ENCODE measurements at regions not wholly inside any gene's neighbourhood (a gene's known extent, or its start where the extent isn't known, plus 50 kb on each side); places are given as distances from the start of the nearest gene placed in this dataset.

DNA sequence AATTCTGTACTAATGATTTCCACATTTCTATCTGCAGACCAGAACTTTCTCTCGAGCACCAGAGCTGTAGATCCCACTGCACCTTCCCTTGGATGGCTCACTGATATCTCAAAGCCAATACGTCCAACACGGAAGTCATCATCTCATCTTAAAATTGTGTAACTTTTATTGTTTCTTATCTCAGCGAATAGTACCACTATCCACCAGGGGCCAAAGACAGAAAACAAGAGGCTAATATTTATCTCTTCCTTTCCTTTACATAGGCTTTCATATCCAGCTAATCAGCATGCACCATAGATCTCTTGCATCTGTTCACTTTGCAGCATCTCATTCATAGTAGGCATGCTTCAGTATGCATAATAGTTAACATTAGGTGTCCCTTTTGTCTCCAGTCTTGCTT lies 303.6 kb downstream of the PTPRC start:
- Histone ChIP-seq H3K9me3 (ENCODE audit: low read length) (no peaks in the 10 kb centered on the region), H3K9ac (ENCODE audit: insufficient read depth, low read depth, low read length) (no peak overlapping the region), H3K27ac (ENCODE audit: extremely low read length, insufficient read depth, low read length) (no peak overlapping the region), H3K27me3 (ENCODE audit: control insufficient read depth in 1 of 2, insufficient read depth in 2 of 2, low read length in 2 of 2) (no peaks in the 10 kb centered on the region), H3K4me3 (replicated peaks in 1 of 3; ENCODE audit: insufficient read depth in 1 of 3, low read depth in 2 of 3, low read length in 3 of 3) (no peak overlapping the region), H2AFZ (ENCODE audit: low read length) (no peak overlapping the region), H3K36me3 (replicated peaks in 1 of 2; ENCODE audit: control insufficient read depth in 1 of 2, insufficient read depth in 2 of 2, low read length in 2 of 2) (no peaks in the 10 kb centered on the region), H3K4me1 (ENCODE audit: insufficient read depth, low read length) (no peaks in the 10 kb centered on the region), H3K79me2 (ENCODE audit: insufficient read depth, low read length) (no peaks in the 10 kb centered on the region), H3K4me2 (ENCODE audit: low read depth, low read length) (no peak overlapping the region), H4K20me1 (ENCODE audit: insufficient read depth, low read length) (no peaks in the 10 kb centered on the region)
- intact Hi-C loops (cut with micrococcal nuclease; ENCODE audit: unreplicated experiment) (no loop called here), in situ Hi-C loops (cut with HindIII; ENCODE audit: extremely low pct_ligation_motif_present, low pct_unique_long_range_greater_than_20kb) (no loop called here)
- no peak for TF ChIP-seq MNT (IDR thresholded peaks at IDR 0.05)
- ATAC-seq (no peak), DNase-seq (ENCODE audit: low spot score) (no peak), FAIRE-seq (no peak)
- ChIA-PET CTCF (ENCODE audit: low intra/inter-chr PET ratio, low total read pairs) (no interaction called here), POLR2A (no interaction called here)
- no TSS peak for BruUV-seq (replicated peaks)
- 24% methylated on average over 4 of the region's 4 CpGs for WGBS (ENCODE audit: low lambda C conversion rate)

DNA sequence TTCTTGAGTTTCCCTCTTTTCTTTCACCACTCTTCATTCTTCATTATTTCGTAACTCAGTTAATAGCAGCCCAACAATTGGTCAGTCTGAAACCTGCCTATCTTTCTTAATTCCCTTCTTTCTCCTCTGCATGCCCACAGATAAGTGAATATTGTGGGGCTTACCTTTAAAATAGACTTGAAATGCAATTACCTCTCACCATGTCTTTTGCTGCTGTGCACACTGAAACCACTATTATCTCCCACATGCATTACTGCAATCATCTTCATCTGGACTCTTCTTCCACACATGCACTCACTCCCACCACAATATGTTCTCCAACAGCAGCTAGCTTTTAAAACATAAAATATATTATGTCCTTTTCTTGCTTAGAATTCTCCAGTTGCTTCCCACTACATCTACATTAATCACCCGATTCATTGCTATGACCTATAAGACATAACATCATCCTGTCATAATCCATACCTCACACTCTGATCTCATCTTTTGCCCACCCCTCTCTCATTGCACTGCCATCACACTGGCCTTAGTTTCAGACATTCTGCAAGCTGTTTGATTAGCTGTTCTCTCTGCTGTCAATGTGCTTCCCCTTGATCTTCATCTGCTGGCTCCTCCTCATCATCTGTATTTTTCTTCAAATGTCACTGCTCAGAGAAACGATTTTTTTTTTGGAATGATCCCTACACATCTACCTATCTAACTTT lies 304.8 kb downstream of the PTPRC start:
- H3K9ac ChIP-seq (ENCODE audit: insufficient read depth, low read depth, low read length): no peak overlapping the region
- H2AFZ ChIP-seq (ENCODE audit: low read length): no peak overlapping the region
- no peak overlapping the region for H3K4me2 ChIP-seq (ENCODE audit: low read depth, low read length)
- intact Hi-C loops (cut with micrococcal nuclease; ENCODE audit: unreplicated experiment): no loop called here
- in situ Hi-C loops (cut with HindIII; ENCODE audit: extremely low pct_ligation_motif_present, low pct_unique_long_range_greater_than_20kb): no loop called here
- H3K4me1 ChIP-seq (ENCODE audit: insufficient read depth, low read length): no peaks in the 10 kb centered on the region
- H3K36me3 ChIP-seq (replicated peaks in 1 of 2; ENCODE audit: control insufficient read depth in 1 of 2, insufficient read depth in 2 of 2, low read length in 2 of 2): no peaks in the 10 kb centered on the region
- ChIA-PET POLR2A (no interaction called here), CTCF (ENCODE audit: low intra/inter-chr PET ratio, low total read pairs) (no interaction called here)
- no peaks in the 10 kb centered on the region for H3K27me3 ChIP-seq (ENCODE audit: control insufficient read depth in 1 of 2, insufficient read depth in 2 of 2, low read length in 2 of 2)
- H4K20me1 ChIP-seq (ENCODE audit: insufficient read depth, low read length): no peaks in the 10 kb centered on the region
- BruUV-seq (replicated peaks): no TSS peak
- no peak for TF ChIP-seq ETV6 (CRISPR knock-in tag; conservative IDR thresholded peaks at IDR 0.05)
- H3K9me3 ChIP-seq (ENCODE audit: low read length): no peaks in the 10 kb centered on the region
- no peak overlapping the region for H3K4me3 ChIP-seq (replicated peaks in 1 of 3; ENCODE audit: insufficient read depth in 1 of 3, low read depth in 2 of 3, low read length in 3 of 3)
- WGBS (ENCODE audit: low lambda C conversion rate): 6% methylated on average over 3 of the region's 3 CpGs
- H3K27ac ChIP-seq (ENCODE audit: extremely low read length, insufficient read depth, low read length): no peak overlapping the region
- DNase-seq (ENCODE audit: low spot score): no peak
- no peaks in the 10 kb centered on the region for H3K79me2 ChIP-seq (ENCODE audit: insufficient read depth, low read length)
- FAIRE-seq: no peak
- ATAC-seq: no peak
